DOHH2 (cell line): ENCODE measurements at regions not wholly inside any gene's neighbourhood (a gene's known extent, or its start where the extent isn't known, plus 50 kb on each side); places are given as distances from the start of the nearest gene placed in this dataset.
"Not testable (repeated sequence)": the region's sequence is repeated elsewhere in the genome, so short reads cannot be mapped to it uniquely, and the experiment has no call there.

Experiments used
- H3F3A ChIP-seq: fragments of 200-600 bp; sonication (generic), shearing (Covaris generic); 2 replicates; pipeline ENCODE4 v1.6.0; 2016; ENCODE audit warnings: antibody characterized with exemption, mild to moderate bottlenecking; ENCODE audit not compliant: control insufficient read depth, insufficient read depth
- H3K27ac ChIP-seq: fragments of 200-600 bp; sonication (generic); 2 replicates; pipeline ENCODE4 v1.5.1; 2014; ENCODE audit warnings: low read depth, mild to moderate bottlenecking, low read length, moderate library complexity
- H3K27me3 ChIP-seq: fragments of 200-600 bp; sonication (generic); 2 replicates; pipeline ENCODE4 v1.6.1; 2014; ENCODE audit warnings: mild to moderate bottlenecking, low read length, mixed read lengths; ENCODE audit not compliant: control insufficient read depth
- H3K36me3 ChIP-seq: fragments of 200-600 bp; sonication (generic); 2 replicates; pipeline ENCODE4 v1.6.1; 2014; ENCODE audit warnings: mild to moderate bottlenecking, low read length, moderate library complexity, mixed read lengths; ENCODE audit not compliant: control insufficient read depth
- H3K4me1 ChIP-seq: fragments of 200-600 bp; sonication (generic); 2 replicates; pipeline ENCODE4 v1.6.1; 2014; ENCODE audit warnings: mild to moderate bottlenecking, low read length, mixed read lengths; ENCODE audit not compliant: control insufficient read depth
- H3K4me2 ChIP-seq: fragments of 200-600 bp; sonication (generic); 2 replicates; pipeline ENCODE4 v1.6.0; 2014; ENCODE audit warnings: mild to moderate bottlenecking, low read length, moderate library complexity
- H3K4me3 ChIP-seq: fragments of 200-600 bp; sonication (generic); 2 replicates; pipeline ENCODE4 v1.5.1; 2014; ENCODE audit warnings: mild to moderate bottlenecking, low read length, mixed read lengths
- H3K79me2 ChIP-seq: fragments of 200-600 bp; sonication (generic); 2 replicates; pipeline ENCODE4 v1.6.1; 2014; ENCODE audit warnings: mild to moderate bottlenecking, low read length, mixed read lengths; ENCODE audit not compliant: control insufficient read depth
- H3K9me2 ChIP-seq: fragments of 200-600 bp; sonication (generic); replicated peaks from 2 replicates; pipeline ENCODE4 v1.6.1; 2014; ENCODE audit warnings: mild to moderate bottlenecking, low read length, mixed read lengths; ENCODE audit not compliant: control insufficient read depth
- H3K9me3 ChIP-seq: fragments of 200-600 bp; sonication (generic); 2 replicates; pipeline ENCODE4 v1.6.1; 2014; ENCODE audit warnings: antibody characterized with exemption, low read length, mixed read lengths; ENCODE audit not compliant: control insufficient read depth, insufficient read depth
- H4K20me1 ChIP-seq: fragments of 200-600 bp; sonication (generic); 2 replicates; pipeline ENCODE4 v1.6.0; 2014; ENCODE audit warnings: low read depth, mild to moderate bottlenecking, antibody characterized with exemption, low read length, moderate library complexity; ENCODE audit not compliant: control insufficient read depth, insufficient read depth
- CTCF ChIP-seq: fragments of 200-600 bp; sonication (generic); IDR thresholded peaks from one replicate; pipeline ENCODE4 v1.5.1; 2014; ENCODE audit warnings: antibody characterized with exemption, mild to moderate bottlenecking, low read depth, low read length; ENCODE audit not compliant: poor library complexity, severe bottlenecking
- EZH2phosphoT487 ChIP-seq: fragments of 200-600 bp; sonication (generic); IDR thresholded peaks from 2 replicates; pipeline ENCODE4 v1.6.1; 2017; ENCODE audit warnings: borderline replicate concordance, mild to moderate bottlenecking, antibody characterized with exemption, low read length, moderate library complexity, mixed read lengths

GRCh38 chr15:23797747-23798446, 110.8 kb upstream of the NDN start:
- no peaks in the 10 kb centered on the region for H3K27me3 ChIP-seq
- H3K36me3 ChIP-seq: no peaks in the 10 kb centered on the region
- H3F3A ChIP-seq: no peaks in the 10 kb centered on the region
- H3K9me2 ChIP-seq: no peaks in the 10 kb centered on the region
- no peak overlapping the region for H3K4me3 ChIP-seq
- no peak overlapping the region for H3K27ac ChIP-seq
- no peaks in the 10 kb centered on the region for H3K79me2 ChIP-seq
- TF ChIP-seq EZH2phosphoT487 (no peak), CTCF (no peak)
- H3K4me2 ChIP-seq: no peak overlapping the region
- no peaks in the 10 kb centered on the region for H4K20me1 ChIP-seq
- peaks cover 13% of the 10 kb centered on the region; the same call in 1 of the 2 replicates for H3K9me3 ChIP-seq
- H3K4me1 ChIP-seq: no peaks in the 10 kb centered on the region

- peaks cover 13% of the 10 kb centered on the region; the same call in 1 of the 2 replicates for H3K9me3 ChIP-seq
- no peaks in the 10 kb centered on the region for H3K4me1 ChIP-seq
- no peaks in the 10 kb centered on the region for H3F3A ChIP-seq
- no peaks in the 10 kb centered on the region for H3K27me3 ChIP-seq
- H3K9me2 ChIP-seq: no peaks in the 10 kb centered on the region
- H3K4me3 ChIP-seq: no peak overlapping the region
- TF ChIP-seq EZH2phosphoT487 (no peak), CTCF (no peak)
- no peak overlapping the region for H3K27ac ChIP-seq
- no peaks in the 10 kb centered on the region for H3K79me2 ChIP-seq
- H3K36me3 ChIP-seq: no peaks in the 10 kb centered on the region
- H3K4me2 ChIP-seq: no peak overlapping the region
- no peaks in the 10 kb centered on the region for H4K20me1 ChIP-seq
Measured at GRCh38 chr15:23801881-23802280, 114.8 kb upstream of the NDN start.

GRCh38 chr15:23802896-23803435, 115.9 kb upstream of the NDN start:
- H3K4me3 ChIP-seq, H3K79me2 ChIP-seq, H3K36me3 ChIP-seq, H3K4me2 ChIP-seq, H4K20me1 ChIP-seq, H3K9me2 ChIP-seq, H3K27me3 ChIP-seq, H3K4me1 ChIP-seq, H3F3A ChIP-seq, H3K27ac ChIP-seq: not testable (repeated sequence)
- H3K9me3 ChIP-seq: peaks cover 11% of the 10 kb centered on the region; the same call in 1 of the 2 replicates

- no peaks in the 10 kb centered on the region for H3F3A ChIP-seq
- no peaks in the 10 kb centered on the region for H4K20me1 ChIP-seq
- TF ChIP-seq CTCF: no peak
- TF ChIP-seq EZH2phosphoT487: no peak
- no peaks in the 10 kb centered on the region for H3K27me3 ChIP-seq
- H3K4me3 ChIP-seq: no peak overlapping the region
- H3K4me2 ChIP-seq: no peak overlapping the region
- no peaks in the 10 kb centered on the region for H3K9me2 ChIP-seq
- H3K27ac ChIP-seq: no peak overlapping the region
- no peaks in the 10 kb centered on the region for H3K4me1 ChIP-seq
- no peaks in the 10 kb centered on the region for H3K36me3 ChIP-seq
- peaks cover 7% of the 10 kb centered on the region; the same call in 1 of the 2 replicates for H3K9me3 ChIP-seq
- no peaks in the 10 kb centered on the region for H3K79me2 ChIP-seq
Measured at GRCh38 chr15:23806980-23807379, 119.9 kb upstream of the NDN start.
